Ureter (tissue), 1 donor: ENCODE measurements at regions not wholly inside any gene's neighbourhood (a gene's known extent, or its start where the extent isn't known, plus 50 kb on each side); places are given as distances from the start of the nearest gene placed in this dataset.
"Not testable (repeated sequence)": the region's sequence is repeated elsewhere in the genome, so short reads cannot be mapped to it uniquely, and the experiment has no call there.

Source experiments
- DNase-seq: peaks from one replicate; pipeline ENCODE4 v3.0.0-alpha.2; 2020; ENCODE audit warnings: low spot score
- donor health status: DM: yes; HTN: yes; CAD: no.

DNA sequence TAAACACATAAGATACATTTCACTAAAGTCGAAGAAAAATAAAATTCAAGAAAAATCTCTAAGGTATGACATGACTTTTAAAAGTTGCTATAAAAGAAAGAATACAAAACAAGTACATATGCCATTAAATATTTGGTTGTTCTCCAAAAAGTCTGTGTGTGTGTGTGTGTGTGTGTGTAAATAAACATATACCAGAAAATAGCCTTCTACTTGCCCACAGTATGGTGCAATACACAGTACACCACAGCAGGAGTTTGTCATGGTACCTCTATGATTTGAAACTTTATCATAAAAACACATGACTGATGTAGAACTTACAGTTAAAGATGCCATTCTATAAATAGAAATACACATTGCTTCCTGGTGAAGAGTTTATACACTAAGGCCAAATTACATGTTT lies 692.7 kb upstream of the MGAT4C start:
- no peak for DNase-seq

DNA sequence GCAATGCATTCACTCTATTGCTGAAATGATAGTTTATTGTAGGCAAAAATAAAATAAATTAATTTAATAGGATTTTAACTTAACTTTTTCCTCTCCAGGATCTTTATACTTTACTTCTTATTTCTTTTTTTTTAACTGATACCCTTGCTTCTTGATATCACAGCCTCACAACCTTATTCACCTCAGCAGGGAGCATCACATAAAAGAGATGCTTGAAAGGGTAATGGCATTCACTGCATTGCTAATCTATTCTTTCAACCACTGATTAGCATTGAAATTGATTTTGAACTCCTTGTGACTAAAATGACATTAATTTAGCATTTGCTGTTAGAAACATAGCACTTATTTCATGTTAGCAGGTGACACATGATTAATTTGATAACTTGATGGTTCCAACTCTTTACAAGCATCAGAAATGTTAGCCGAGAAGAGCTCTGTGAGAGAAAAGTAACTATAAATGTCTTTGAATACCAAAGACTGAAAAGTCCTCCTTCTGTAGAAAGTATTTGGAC lies 689.5 kb upstream of the MGAT4C start:
- DNase-seq = no peak

- DNase-seq = not testable (repeated sequence)
Observed at GRCh38 chr12:86944197-86944819, 688.1 kb upstream of the MGAT4C start.

DNA sequence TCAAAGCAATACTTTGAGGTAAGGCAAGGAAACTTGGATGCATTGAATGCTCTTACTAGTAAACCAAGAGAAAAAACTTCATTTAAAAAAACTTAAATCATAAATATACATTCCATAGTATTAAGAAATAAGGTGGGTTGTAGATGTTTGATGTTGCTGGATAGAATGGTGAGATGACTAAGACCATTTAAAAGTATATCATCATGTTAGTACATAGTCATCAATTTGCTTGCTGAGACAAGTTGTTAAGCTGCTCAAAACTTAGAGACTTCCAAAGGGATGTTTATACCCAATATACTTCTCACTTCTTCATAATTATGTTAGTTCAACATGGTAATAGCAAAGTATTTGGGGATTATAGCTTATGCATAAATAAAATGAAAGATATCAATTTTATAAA lies 675.5 kb upstream of the MGAT4C start:
- DNase-seq = no peak

DNA sequence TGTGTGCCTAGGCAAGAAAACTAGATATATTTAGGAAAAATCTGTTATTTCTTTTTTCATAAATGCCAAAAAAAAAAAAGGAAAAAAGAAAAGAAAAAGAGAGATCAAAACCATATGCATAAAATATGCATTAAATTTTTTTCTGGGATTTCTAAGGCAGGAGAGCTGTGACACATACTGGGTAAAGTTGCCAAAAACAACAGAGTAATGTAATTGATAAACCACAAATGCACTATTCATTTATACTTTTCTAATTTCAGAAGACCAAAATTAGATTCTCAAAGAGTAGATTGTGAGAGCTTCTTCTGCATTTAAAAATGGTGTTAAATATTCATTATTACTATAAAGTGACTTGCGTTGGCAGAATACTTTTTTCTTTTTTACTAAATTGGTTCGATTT lies 673.8 kb upstream of the MGAT4C start:
- no peak for DNase-seq

DNA sequence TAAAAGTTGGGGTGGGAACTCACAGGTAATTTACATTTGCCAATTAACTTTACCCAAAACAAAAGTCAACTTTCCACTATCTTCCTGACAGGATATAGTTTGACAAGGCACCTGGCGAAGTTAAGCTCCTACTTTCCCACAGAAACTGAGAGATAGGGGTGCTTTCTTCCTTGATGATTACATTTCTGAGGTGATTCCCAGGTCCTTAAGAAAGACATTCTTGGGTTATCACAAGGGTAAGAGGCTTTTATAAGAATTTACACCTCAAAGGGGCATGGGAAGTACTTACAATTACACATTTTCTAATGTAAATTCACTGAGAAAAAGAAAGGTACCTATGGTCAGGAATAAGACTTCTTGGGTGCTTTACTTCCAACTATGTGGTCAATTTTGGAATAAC lies 660.9 kb upstream of the MGAT4C start:
- no peak for DNase-seq

- no peak for DNase-seq
Observed at GRCh38 chr12:86914721-86915120, 658.5 kb upstream of the MGAT4C start.

GRCh38 chr12:86911973-86912372 lies 655.8 kb upstream of the MGAT4C start:
- no peak for DNase-seq

GRCh38 chr12:86903159-86903558 lies 647.0 kb upstream of the MGAT4C start:
- no peak for DNase-seq

DNA sequence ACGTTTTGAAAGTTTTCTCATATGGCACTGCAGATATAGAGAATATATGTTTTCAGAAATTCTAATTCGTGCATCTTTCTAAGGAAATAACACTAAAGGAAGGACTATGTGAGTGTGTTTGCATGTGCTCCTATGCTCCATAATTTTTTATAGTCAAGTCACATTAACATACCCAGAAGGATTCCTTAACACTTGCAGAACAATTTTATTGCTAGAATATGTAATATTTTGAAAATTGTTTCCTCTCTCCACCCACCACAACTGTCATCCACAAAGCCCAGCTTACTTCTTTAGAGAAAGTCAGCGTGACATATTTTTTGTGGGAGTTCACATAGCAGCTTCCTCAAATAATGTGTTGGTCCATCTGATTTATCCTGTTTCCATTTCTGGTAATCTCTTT lies 604.6 kb upstream of the MGAT4C start:
- no peak for DNase-seq

GRCh38 chr12:86852451-86852850 lies 596.3 kb upstream of the MGAT4C start:
- no peak for DNase-seq

GRCh38 chr12:86838711-86839110 lies 582.5 kb upstream of the MGAT4C start:
- DNase-seq = no peak

DNA sequence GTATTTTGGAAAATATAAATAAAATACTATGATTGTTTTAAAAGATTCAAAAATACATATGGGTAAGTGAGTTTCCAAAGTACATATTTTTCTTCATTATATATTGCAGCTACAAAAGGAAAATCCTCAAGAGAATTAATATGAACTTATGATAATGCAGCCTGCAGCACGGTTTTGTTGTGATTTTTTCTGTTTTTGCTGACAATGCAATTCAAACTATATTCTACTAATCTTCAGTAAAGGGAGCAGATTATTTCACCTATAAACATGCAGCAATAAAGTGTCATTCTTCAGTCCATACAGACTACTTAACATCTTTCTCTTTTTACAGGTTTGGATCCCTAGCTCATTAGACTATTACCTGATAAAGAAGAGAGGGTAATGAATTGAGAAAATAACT lies 582.1 kb upstream of the MGAT4C start:
- DNase-seq = no peak

DNA sequence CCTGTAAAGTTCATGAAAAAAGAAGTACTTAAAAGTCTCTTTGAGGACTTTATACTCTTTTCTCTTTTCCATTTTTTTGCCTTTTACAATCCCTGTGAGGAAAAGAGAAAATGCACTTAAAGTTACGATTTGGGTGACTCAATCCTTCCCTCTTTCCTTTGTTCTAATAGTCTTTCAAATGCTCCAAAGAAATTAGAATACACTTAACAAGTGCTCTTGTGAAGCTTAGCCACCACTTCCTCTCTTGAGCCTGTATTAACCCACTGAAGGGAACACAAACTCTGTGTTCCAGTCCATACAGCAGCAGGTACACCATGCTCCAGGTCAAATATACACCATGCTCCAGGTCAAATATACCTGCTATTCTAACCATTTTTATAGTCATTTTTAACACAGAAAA lies 581.1 kb upstream of the MGAT4C start:
- no peak for DNase-seq

DNA sequence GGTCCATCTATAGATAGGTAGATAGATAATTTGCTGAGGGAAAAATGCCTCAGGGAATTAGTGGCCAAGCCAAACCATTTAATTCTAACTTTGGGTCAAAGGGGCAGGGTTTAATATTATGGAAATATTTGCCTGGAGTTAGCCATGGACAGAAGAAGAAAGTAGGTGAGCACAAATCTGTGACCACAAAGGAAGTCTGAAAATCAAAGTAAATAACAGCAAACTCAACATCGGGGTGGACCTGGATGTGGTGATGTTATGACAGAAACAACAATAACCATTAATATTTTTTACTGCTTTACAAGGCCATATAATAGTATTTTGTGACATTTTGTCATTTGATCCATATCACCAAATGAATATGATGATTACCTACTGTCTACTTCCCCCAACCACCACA lies 578.0 kb upstream of the MGAT4C start:
- DNase-seq = no peak

DNA sequence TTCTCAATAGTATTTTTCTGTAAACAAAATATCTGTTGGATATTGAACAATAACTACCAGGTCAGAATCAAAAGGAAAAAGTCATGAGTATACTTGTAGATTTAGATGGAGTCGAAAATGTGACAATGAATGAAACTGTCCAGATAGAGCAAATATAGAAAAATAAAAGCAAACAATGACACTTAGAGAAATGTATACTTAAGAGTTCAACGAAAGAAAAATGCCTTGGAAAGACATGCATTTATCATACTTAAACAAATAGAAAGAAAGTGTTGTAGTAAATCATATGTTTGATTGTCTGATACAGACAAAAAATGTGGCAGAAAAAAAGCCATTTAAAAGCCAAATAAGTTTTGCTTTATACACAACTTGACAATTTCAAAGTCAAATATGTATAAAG lies 571.2 kb upstream of the MGAT4C start:
- DNase-seq = no peak

GRCh38 chr12:86826051-86826450 lies 569.9 kb upstream of the MGAT4C start:
- no peak for DNase-seq

DNA sequence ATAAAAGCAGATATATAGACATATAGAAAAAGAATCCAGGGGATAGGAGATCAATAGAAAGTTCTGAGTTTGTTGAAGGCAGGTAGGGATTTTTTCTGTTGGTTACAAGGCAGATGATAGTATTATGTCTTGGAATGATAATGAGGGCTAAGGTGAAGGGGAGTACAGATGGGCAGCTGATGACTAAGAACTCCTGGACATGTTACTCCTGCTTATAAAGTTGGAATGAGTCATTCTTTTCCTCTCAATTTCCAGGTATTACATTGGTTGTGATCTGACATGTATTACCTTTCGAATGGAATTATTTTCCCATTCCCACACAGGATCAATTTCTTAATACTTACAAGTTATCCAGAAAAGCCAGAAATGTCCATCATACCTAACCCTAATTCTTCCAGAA lies 545.2 kb upstream of the MGAT4C start:
- no peak for DNase-seq

GRCh38 chr12:86799616-86800015 lies 543.4 kb upstream of the MGAT4C start:
- DNase-seq = no peak

- no peak for DNase-seq
Observed at GRCh38 chr12:86796550-86796949, 540.4 kb upstream of the MGAT4C start.

GRCh38 chr12:86788661-86789060 lies 532.5 kb upstream of the MGAT4C start:
- no peak for DNase-seq

- no peak for DNase-seq
Observed at GRCh38 chr12:86787419-86787818, 531.2 kb upstream of the MGAT4C start.

GRCh38 chr12:86777325-86777724 lies 521.1 kb upstream of the MGAT4C start:
- no peak for DNase-seq

DNA sequence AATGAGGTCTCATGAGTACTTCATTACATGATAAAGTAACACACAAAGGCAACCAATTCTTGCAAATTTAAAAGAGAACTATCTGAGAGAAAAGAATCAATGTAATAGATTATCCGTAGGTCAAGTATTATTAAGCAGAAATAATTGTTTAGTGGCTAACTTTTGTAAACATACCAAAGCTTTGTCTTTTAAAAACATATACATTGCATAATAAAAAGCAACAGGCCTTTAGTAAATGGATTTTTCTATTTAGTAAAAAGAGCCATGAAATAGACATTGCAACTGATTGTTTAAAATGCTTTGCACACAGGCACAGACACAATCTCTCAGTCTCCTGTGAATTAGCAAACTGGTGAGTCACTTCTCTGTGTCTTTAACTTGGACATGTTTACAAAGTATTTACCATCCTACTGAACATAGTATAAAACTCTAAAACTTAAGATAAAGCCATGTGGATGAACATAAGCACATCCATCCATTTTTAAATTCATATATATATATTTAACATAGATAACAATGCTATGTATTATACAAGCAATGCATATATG lies 518.7 kb upstream of the MGAT4C start:
- no peak for DNase-seq
